Gastrocnemius medialis (tissue), 4 donors: ENCODE measurements at regions not wholly inside any gene's neighbourhood (a gene's known extent, or its start where the extent isn't known, plus 50 kb on each side); places are given as distances from the start of the nearest gene placed in this dataset.
"Not testable (repeated sequence)": the region's sequence is repeated elsewhere in the genome, so short reads cannot be mapped to it uniquely, and the experiment has no call there.

ENCODE experiments used
- ATAC-seq, 2 donors: fragments of 150-250 bp; one replicate each; pipeline ENCODE4 v1.9.1; 2016
- DNase-seq, 2 donors: peaks; one replicate each; pipeline ENCODE4 v3.0.0-alpha.2; 2019
- H3K27ac ChIP-seq, 4 donors: fragments of 200-600 bp; sonication (generic); 1 replicate in 1 of 4; 2 replicates in 3 of 4; pipeline ENCODE4 v1.5.1; 2016 to 2018; ENCODE audit warnings: mild to moderate bottlenecking in 2 of 4, moderate library complexity in 1 of 4
- H3K27me3 ChIP-seq, 3 donors: fragments of 200-600 bp; sonication (generic) in 2 of 3; 1 replicate in 1 of 3; 2 replicates in 2 of 3; pipeline versions ENCODE4 v1.5.1 to v1.6.0; 2016 to 2019; ENCODE audit warnings: mild to moderate bottlenecking in 1 of 3, moderate library complexity in 1 of 3
- H3K36me3 ChIP-seq, 2 donors: fragments of 200-600 bp; sonication (generic) in 1 of 2; one replicate each; pipeline ENCODE4 v1.5.1; 2017 to 2018
- H3K4me1 ChIP-seq, 2 donors: fragments of 200-600 bp; sonication (generic) in 1 of 2; one replicate each; pipeline ENCODE4 v1.5.1; 2016 to 2017; ENCODE audit warnings: mild to moderate bottlenecking in 2 of 2
- H3K4me3 ChIP-seq, 4 donors: fragments of 200-600 bp; sonication (generic) in 3 of 4; 1 replicate in 1 of 4; 2 replicates in 3 of 4; pipeline ENCODE4 v1.5.1; 2016 to 2019; ENCODE audit warnings: mild to moderate bottlenecking in 2 of 4
- H3K9me3 ChIP-seq, 3 donors: fragments of 200-600 bp; sonication (generic) in 2 of 3; 1 replicate in 1 of 3; 2 replicates in 2 of 3; pipeline ENCODE4 v1.5.1; 2016 to 2019
- POLR2A ChIP-seq, 2 donors: fragments of 450-650 bp; IDR thresholded peaks; one replicate each; pipeline ENCODE4 v1.6.1; 2017; ENCODE audit warnings: antibody characterized with exemption in 2 of 2, mild to moderate bottlenecking in 2 of 2, moderate library complexity in 2 of 2
- in situ Hi-C, 4 donors: fragments of 200-750 bp; cut with MboI; loops; one replicate each; pipeline versions ENCODE4 v1.15.0 to v1.8.0; 2017; ENCODE audit warnings: low sequenced_read_pairs in 4 of 4
- intact Hi-C: fragments of 100-400 bp; cut with DNase I; formaldehyde crosslinking; loops from one replicate; pipeline ENCODE4 v1.15.1; 2023; ENCODE audit warnings: low total_unique reads
- TF ChIP-seq, protein P1 (sequence below), 5 experiments: fragments of 450-650 bp in 3 of 5; fragments of 200-600 bp in 2 of 5; sonication (generic) in 2 of 5; IDR thresholded peaks in 4 of 5; conservative IDR thresholded peaks in 1 of 5; 1 replicate in 4 of 5; 2 replicates in 1 of 5; pipeline ENCODE4 v1.5.1; 2016 to 2019; ENCODE audit warnings: antibody characterized with exemption in 5 of 5, mild to moderate bottlenecking in 3 of 5, moderate library complexity in 3 of 5

- H3K36me3 ChIP-seq, result no peaks in the 10 kb centered on the region
- in situ Hi-C loops, result no loop called here
- no peaks in the 10 kb centered on the region for H3K27me3 ChIP-seq
- H3K4me3 ChIP-seq, result no peak overlapping the region
- intact Hi-C loops, result no loop called here
- TF ChIP-seq, protein P1, sequence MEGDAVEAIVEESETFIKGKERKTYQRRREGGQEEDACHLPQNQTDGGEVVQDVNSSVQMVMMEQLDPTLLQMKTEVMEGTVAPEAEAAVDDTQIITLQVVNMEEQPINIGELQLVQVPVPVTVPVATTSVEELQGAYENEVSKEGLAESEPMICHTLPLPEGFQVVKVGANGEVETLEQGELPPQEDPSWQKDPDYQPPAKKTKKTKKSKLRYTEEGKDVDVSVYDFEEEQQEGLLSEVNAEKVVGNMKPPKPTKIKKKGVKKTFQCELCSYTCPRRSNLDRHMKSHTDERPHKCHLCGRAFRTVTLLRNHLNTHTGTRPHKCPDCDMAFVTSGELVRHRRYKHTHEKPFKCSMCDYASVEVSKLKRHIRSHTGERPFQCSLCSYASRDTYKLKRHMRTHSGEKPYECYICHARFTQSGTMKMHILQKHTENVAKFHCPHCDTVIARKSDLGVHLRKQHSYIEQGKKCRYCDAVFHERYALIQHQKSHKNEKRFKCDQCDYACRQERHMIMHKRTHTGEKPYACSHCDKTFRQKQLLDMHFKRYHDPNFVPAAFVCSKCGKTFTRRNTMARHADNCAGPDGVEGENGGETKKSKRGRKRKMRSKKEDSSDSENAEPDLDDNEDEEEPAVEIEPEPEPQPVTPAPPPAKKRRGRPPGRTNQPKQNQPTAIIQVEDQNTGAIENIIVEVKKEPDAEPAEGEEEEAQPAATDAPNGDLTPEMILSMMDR (IDR thresholded peaks at IDR 0.05 in 4 of 5, conservative IDR thresholded peaks at IDR 0.05 in 1 of 5), result no peak
- no peak for TF ChIP-seq POLR2A (IDR thresholded peaks at IDR 0.05)
- no peak overlapping the region for H3K27ac ChIP-seq
- H3K4me1 ChIP-seq, result no peaks in the 10 kb centered on the region
- DNase-seq (no peak), ATAC-seq (no peak)
- no peaks in the 10 kb centered on the region for H3K9me3 ChIP-seq
Measured at GRCh38 chr9:29068461-29068860, 1495.2 kb upstream of the C9orf72 start.

- H3K36me3 ChIP-seq, result no peaks in the 10 kb centered on the region
- TF ChIP-seq POLR2A (IDR thresholded peaks at IDR 0.05), result no peak
- TF ChIP-seq, protein P1 (IDR thresholded peaks at IDR 0.05 in 4 of 5, conservative IDR thresholded peaks at IDR 0.05 in 1 of 5), result no peak
- no peak overlapping the region for H3K27ac ChIP-seq
- H3K9me3 ChIP-seq, result no peaks in the 10 kb centered on the region
- no peak overlapping the region for H3K4me3 ChIP-seq
- H3K4me1 ChIP-seq, result no peaks in the 10 kb centered on the region
- intact Hi-C loops (no loop called here), in situ Hi-C loops (no loop called here)
- no peak for ATAC-seq
- no peaks in the 10 kb centered on the region for H3K27me3 ChIP-seq
- DNase-seq, result no peak
Measured at GRCh38 chr9:29069376-29069775, 1496.1 kb upstream of the C9orf72 start.

GRCh38 chr9:29078063-29078666, 1504.9 kb upstream of the C9orf72 start:
- no peak overlapping the region for H3K27ac ChIP-seq
- H3K36me3 ChIP-seq, result no peaks in the 10 kb centered on the region
- in situ Hi-C loops (no loop called here), intact Hi-C loops (no loop called here)
- no peak for DNase-seq
- H3K4me3 ChIP-seq, result no peak overlapping the region
- H3K4me1 ChIP-seq, result no peaks in the 10 kb centered on the region
- ATAC-seq, result no peak
- TF ChIP-seq, protein P1 (IDR thresholded peaks at IDR 0.05 in 4 of 5, conservative IDR thresholded peaks at IDR 0.05 in 1 of 5), result no peak
- no peak for TF ChIP-seq POLR2A (IDR thresholded peaks at IDR 0.05)
- H3K27me3 ChIP-seq, result no peaks in the 10 kb centered on the region
- no peaks in the 10 kb centered on the region for H3K9me3 ChIP-seq

DNA sequence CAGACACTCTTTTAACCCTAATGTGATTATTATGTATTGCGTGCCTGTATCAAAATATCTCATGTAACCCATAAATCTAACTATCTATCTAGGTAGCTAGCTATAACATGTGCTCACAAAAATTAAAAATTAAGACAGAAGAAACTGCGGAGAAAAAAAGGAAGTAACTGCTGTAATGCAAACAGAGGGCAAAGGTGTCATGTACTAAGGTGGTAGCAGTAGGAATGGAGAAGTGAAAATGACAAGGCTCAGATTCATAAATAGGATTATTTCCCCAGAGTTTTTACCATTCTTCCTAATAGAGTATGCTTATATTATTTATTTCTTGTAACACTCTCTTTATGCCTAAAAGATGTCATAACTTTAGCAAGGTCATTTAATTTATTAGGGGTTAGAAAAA, 1527.5 kb upstream of the C9orf72 start:
- no peak for ATAC-seq

DNA sequence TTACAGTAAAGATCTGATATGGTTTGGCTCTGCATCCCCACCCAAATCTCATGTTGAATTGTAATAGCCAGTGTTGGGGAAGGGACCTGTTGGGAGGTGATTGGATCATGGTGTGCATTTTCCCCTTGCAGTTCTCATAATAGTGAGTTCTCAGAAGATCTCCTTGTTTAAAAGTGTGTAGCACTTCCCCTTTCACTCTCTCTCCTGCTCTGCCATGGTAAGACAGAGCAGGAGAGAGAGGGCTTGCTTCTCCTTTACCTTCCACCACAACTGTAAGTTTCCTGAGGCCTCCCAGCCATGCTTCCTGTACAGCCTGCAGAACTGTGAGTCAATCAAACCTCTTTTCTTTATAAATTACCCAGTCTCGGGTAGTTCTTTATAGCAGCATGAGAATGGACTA, 1530.9 kb upstream of the C9orf72 start:
- H3K27me3 ChIP-seq, in situ Hi-C loops, H3K36me3 ChIP-seq, H3K27ac ChIP-seq, ATAC-seq, intact Hi-C loops, H3K4me1 ChIP-seq, H3K4me3 ChIP-seq, DNase-seq, H3K9me3 ChIP-seq: not testable (repeated sequence)

More for the DNA sequence above, 1527.5 kb upstream of the C9orf72 start:
- Histone ChIP-seq H3K36me3 (no peaks in the 10 kb centered on the region), H3K4me1 (no peaks in the 10 kb centered on the region), H3K9me3 (no peaks in the 10 kb centered on the region), H3K27me3 (no peaks in the 10 kb centered on the region), H3K27ac (no peak overlapping the region), H3K4me3 (no peak overlapping the region)
- intact Hi-C loops (no loop called here), in situ Hi-C loops (no loop called here)
- TF ChIP-seq POLR2A (IDR thresholded peaks at IDR 0.05), result no peak
- TF ChIP-seq, protein P1 (IDR thresholded peaks at IDR 0.05 in 4 of 5, conservative IDR thresholded peaks at IDR 0.05 in 1 of 5), result no peak
- no peak for DNase-seq
